Liver (tissue), 3 donors: ENCODE measurements at regions not wholly inside any gene's neighbourhood (a gene's known extent, or its start where the extent isn't known, plus 50 kb on each side); places are given as distances from the start of the nearest gene placed in this dataset.

ENCODE experiments used
- FOXA1 ChIP-seq: IDR thresholded peaks from 2 replicates; pipeline ENCODE4 v1.6.1; 2016; ENCODE audit warnings: antibody characterized with exemption
- GABPA ChIP-seq, 2 donors: IDR thresholded peaks in 1 of 2; conservative IDR thresholded peaks in 1 of 2; 2 replicates each; pipeline ENCODE4 v1.6.1; 2016; ENCODE audit warnings: antibody characterized with exemption in 2 of 2, mild to moderate bottlenecking in 1 of 2, moderate library complexity in 1 of 2
- HNF4G ChIP-seq: IDR thresholded peaks from 2 replicates; pipeline ENCODE4 v1.6.1; 2016; ENCODE audit warnings: antibody characterized with exemption
- NR2F2 ChIP-seq: IDR thresholded peaks from 2 replicates; pipeline ENCODE4 v1.6.1; 2016; ENCODE audit warnings: antibody characterized with exemption
- REST ChIP-seq: IDR thresholded peaks from 2 replicates; pipeline ENCODE4 v1.6.1; 2016; ENCODE audit warnings: antibody characterized with exemption, mild to moderate bottlenecking
- SP1 ChIP-seq: IDR thresholded peaks from 2 replicates; pipeline ENCODE4 v1.6.1; 2018; ENCODE audit warnings: antibody characterized with exemption, mild to moderate bottlenecking
- TF ChIP-seq, protein P1 (sequence below): fragments of 150-350 bp; IDR thresholded peaks from 2 replicates; pipeline ENCODE4 v1.5.1; 2017; ENCODE audit warnings: improper control_type of control experiment, low read depth, low read length; ENCODE audit not compliant: missing input control
- TF ChIP-seq, protein P2 (sequence below): IDR thresholded peaks from 2 replicates; pipeline ENCODE4 v1.6.1; 2016; ENCODE audit warnings: antibody characterized with exemption
- donor health status: healthy.
- donor health status: healthy.

GRCh38 chrX:9147726-9148125 lies 113.8 kb upstream of the FAM9B start:
- TF ChIP-seq, protein P1, sequence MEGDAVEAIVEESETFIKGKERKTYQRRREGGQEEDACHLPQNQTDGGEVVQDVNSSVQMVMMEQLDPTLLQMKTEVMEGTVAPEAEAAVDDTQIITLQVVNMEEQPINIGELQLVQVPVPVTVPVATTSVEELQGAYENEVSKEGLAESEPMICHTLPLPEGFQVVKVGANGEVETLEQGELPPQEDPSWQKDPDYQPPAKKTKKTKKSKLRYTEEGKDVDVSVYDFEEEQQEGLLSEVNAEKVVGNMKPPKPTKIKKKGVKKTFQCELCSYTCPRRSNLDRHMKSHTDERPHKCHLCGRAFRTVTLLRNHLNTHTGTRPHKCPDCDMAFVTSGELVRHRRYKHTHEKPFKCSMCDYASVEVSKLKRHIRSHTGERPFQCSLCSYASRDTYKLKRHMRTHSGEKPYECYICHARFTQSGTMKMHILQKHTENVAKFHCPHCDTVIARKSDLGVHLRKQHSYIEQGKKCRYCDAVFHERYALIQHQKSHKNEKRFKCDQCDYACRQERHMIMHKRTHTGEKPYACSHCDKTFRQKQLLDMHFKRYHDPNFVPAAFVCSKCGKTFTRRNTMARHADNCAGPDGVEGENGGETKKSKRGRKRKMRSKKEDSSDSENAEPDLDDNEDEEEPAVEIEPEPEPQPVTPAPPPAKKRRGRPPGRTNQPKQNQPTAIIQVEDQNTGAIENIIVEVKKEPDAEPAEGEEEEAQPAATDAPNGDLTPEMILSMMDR = no peak
- TF ChIP-seq SP1 = no peak
- TF ChIP-seq, protein P2, sequence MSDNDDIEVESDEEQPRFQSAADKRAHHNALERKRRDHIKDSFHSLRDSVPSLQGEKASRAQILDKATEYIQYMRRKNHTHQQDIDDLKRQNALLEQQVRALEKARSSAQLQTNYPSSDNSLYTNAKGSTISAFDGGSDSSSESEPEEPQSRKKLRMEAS = no peak
- no peak for TF ChIP-seq NR2F2
- no peak for TF ChIP-seq GABPA (IDR thresholded peaks at IDR 0.05 in 1 of 2, conservative IDR thresholded peaks at IDR 0.05 in 1 of 2)
- no peak for TF ChIP-seq HNF4G
- no peak for TF ChIP-seq REST
- no peak for TF ChIP-seq FOXA1
